HG02884 (cell line): ENCODE measurements at regions not wholly inside any gene's neighbourhood (a gene's known extent, or its start where the extent isn't known, plus 50 kb on each side); places are given as distances from the start of the nearest gene placed in this dataset.

Source experiments
- ATAC-seq: cut with Tn5 transposase; IDR thresholded peaks from one replicate; pipeline ENCODE4 v1.9.1; 2021; ENCODE audit warnings: mild to moderate bottlenecking, moderate library complexity; ENCODE audit not compliant: unreplicated experiment

- ATAC-seq: no peak
These were observed 59.5 kb downstream of the ZIC5 start for GRCh38 chr13:99911965-99912566.

GRCh38 chr13:99911069-99911964, 60.2 kb downstream of the ZIC5 start:
- ATAC-seq: no peak

GRCh38 chr13:99909836-99910619, 61.5 kb downstream of the ZIC5 start:
- ATAC-seq: no peak

GRCh38 chr13:99909097-99909835, 62.3 kb downstream of the ZIC5 start:
- no peak for ATAC-seq

DNA sequence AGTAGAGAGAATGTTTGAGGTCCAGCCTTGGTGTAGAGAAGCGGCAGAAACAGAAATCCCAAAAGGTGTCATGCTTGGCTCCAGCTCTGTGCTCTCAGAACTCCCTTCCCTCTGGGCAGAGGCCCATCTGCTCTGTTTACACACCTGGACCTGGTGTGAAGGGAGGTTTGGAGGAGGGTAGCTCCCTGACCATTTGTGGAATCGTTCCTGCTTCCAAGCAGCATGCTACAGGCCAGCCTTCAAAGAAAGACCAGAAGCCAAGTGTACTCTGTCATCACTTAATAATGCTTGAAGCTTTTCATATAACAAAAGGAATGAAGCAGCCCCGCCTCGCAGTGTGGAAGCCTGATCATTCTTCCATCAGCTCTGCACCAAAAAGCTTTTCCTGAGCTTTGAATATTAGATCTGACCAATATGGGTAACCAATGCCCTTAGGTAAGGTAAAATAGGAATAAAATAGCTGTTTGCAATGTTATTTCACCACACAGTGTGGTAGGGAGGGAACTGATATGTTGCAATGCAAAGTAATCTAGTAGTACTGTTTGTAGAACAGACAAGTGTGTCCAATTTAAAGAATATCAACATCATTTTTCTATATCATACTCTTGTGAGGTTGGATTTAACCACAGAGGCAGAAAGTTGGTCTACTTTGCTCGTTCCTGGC, 63.3 kb downstream of the ZIC5 start:
- no peak for ATAC-seq

DNA sequence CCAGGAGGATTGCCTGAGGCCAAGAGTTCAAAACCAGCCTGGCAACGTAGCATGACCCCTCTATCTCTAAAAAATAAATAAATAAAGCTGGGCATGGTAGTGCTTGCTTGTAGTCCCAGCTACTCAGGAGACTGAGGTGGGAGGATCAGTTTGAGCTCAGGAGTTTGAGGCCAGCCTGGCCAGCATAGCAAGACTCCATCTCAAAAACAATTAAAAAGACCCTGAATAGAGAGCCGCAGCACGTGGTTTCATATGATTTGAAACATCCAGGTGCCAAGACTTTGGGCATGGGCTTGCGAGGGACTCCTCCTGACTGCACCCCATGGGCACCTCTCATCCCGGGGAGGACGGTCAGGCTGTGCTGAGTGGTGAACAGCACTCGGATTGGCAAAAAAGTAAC, 63.9 kb downstream of the ZIC5 start:
- ATAC-seq: no peak

DNA sequence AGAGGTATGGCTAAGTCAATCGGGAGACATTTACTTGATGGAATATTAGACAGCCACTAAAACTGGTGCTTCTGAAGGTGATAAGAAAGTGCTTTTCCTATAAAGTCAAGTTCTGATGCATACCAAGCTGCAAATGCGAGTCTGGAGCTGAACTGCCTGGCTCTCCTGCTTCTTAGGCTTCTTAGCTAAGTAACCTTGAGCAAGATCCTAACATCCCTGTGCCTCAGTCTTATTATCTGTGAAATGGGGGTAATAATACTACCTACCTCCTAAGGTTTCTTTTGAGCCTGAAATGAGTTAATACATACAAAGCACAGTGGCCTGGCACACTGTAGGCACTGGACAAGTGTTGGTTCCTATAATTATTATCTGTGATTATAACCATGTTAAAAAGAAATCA, 64.5 kb downstream of the ZIC5 start:
- no peak for ATAC-seq

DNA sequence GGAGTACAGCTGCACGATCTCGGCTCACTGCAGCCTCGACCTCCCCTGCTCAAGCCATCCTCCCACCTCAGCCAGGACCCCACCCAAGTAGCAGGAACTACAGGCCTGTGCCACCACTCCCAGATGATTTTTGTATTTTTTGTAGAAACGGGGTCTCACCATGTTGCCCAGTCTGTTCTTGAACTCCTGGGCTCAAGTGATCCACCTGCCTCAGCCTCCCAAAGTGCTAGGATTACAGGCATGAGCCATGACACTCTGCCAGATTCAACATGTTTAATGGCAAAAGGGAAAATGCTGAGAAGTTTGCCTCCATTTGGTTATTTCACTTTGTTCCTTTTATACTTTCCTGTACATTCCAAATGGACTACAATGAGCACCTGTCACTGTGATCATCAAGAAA, 65.8 kb downstream of the ZIC5 start:
- ATAC-seq: no peak

GRCh38 chr13:99905224-99905623, 66.3 kb downstream of the ZIC5 start:
- ATAC-seq: no peak

GRCh38 chr13:99903140-99903539, 68.4 kb downstream of the ZIC5 start:
- ATAC-seq: no peak

GRCh38 chr13:99902657-99903056, 68.9 kb downstream of the ZIC5 start:
- ATAC-seq: no peak

DNA sequence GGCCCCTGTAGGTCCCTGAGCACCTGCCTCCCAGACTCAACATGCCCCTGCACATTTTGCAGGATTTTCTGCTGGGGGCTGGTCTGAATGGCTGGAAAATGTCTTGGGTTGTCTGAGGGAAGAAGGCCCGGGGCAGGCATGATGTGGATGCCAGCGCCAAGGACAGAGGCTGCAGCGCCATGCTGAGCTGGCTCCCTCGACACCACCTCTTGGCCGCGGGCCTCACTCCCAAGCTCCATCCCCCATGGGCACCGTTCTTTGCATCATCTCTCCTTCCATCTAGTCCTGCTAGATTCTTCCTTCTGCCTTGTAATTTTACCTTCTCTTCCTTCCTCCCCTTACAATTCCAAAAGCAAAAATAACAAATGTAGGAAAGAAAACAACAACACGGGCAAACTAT, 70.6 kb downstream of the ZIC5 start:
- ATAC-seq: no peak

GRCh38 chr13:99898421-99898820, 73.1 kb downstream of the ZIC5 start:
- ATAC-seq: no peak

DNA sequence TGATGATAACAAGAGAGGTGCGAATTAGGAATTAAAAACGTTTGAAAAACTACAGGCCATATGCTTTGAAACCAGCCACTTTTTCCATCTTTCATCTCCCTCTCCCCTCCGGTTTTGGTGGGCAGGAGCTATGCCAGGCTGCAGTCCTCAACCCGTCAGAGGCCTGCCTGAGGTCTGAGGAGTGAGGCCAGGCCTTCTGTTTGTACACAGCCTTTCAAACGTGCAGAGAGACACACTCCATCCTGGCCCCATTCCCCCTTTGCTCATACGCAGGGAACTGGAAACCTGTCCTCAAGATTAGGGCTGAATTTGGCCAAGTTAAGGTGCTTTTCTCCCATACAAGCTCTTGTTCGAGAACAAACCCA, 74.5 kb downstream of the ZIC5 start:
- no peak for ATAC-seq

DNA sequence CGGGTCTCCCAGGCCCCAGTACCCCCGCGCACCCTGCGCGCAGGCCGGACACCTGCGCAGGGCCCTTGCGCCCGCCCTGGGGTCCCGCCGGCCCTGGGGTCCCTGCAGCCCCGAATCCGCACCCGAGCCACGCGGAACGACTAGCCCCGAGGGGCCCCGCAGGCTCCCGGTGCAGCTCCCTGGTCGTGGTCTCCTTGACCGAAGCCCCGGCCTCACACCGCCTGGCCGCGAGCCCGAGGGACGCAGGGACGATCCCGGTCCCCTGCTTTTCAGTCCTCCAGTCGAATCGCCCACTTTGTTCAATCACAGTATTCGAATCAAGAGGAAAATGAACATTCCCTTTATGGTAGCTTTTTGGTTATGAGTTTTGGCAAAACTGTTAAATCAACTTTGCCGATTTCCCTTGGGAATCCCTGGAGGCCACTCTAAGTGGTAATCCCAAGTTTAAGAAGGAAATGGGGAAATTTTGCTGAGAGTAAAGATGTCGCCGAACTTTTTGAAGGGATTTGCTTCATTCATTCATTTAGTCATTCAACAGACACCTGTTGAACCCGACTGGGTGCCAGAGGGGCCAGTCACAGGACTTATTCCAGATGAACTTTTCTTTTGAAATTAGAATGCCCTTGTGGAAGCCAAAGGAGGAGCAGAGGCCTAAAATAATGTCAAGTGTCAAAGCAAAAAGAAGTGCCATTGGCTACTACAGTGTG, 75.0 kb downstream of the ZIC5 start:
- no peak for ATAC-seq

DNA sequence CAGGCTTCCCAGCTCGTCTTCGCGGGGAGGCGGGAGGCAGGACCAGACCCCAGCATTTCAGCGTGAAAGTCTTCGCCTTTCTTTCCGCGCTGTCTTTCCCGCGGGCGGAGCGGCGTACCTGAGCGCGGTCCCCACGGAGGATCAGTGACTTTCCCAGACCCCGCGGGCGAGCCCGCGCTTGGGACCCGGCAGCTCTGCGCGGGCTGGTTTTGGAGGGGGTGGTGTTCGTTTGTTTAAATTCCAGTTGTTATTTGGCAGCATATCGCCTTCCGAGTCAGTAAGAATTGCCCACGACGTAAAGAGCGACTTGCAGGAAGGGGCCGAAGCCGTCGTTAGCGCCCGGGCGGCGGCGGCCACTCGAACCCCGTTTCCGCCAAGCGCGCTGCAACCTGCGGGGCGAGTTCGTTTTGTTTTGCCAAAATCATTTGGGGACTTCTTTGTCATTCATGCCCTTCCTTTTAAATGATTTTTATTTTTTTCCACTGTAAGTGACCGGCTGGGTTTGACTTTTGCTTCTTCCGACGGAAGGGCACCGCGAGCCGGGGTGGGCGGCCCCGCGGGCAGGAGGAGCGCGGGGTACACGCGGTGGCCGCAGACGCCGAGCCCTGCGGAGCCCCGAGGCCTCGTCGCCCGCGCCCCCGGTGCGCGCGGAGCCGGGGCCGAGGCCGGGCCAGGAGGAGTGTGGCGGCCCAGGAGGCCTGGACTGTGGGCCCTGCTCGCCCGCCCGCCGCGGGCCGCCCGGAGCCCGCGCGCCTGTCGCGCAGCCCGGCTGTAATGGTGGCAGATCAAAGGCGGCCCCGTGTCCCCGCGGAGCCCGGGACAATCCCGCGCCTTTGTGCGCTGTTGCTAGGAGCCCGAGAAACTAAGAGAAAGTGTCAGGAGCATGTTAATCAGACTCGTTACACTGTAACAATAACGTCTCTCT, 75.9 kb downstream of the ZIC5 start:
- no peak for ATAC-seq

DNA sequence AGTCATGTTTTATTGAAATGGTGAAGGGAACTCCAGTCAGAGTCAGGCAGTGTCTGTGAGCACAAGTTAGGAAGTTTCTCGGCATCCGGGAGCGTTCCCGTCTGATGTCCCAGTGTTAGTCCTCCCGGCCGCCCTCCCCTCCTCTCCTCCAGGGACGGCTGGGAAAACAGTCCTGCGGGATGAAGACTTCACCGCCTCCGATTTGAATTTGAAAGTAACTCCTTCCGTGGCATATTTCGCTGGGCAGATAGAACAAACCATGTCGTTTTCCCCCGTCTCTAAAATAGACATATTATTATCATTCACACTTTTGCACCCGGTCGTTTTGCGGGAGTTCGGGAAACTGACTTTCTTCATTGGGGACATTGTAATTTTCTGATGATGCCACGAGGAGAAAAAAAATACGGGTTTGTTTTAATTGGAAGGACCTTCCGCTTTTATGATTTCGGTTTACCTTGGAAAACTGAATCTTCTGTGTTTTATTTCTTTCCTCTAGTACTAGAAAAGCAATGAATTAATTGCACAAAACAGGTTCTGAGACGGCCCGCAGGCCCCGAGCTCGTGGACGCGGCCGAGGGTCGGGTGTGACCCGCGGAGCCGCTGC, 76.6 kb downstream of the ZIC5 start:
- ATAC-seq: no peak

DNA sequence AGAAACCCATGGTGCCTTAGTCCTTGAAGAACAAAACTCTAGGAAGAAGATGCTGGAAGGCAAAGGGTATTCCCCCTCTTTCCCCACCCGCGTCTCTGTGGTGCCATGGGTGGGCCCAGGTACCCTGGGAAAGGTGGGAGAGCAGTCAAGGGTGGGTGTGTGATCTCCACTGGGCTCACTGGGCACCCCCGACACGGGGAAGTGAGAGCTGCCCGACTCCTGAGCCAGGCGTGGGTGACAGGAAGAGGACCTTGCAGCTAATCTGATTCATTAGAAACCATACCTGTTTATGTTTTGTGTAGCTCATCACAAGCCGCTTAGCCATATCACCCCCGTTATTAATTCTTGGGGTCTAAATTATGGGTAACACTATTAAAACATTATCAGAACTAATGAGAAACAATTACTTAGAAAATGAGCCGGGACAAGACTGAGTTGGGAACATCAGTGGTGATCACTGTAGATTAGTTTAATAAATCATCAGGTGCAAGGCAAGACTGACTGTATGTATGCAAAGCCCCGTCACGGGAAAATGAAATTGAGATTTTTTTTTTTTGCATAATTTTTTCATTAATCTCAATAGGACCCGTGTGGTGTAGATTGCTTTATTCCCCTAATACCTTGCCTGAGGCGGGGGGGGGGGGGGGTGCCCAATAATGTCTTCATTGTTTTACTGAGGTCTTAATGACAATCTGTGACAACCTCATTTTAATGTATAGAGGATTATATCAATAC, 77.3 kb downstream of the ZIC5 start:
- no peak for ATAC-seq
